Bronchial epithelial cell (primary cell): ENCODE measurements at regions not wholly inside any gene's neighbourhood (a gene's known extent, or its start where the extent isn't known, plus 50 kb on each side); places are given as distances from the start of the nearest gene placed in this dataset.

Source experiments
- DNase-seq: peaks from one replicate; pipeline ENCODE4 v3.0.0-alpha.2; 2010; ENCODE audit warnings: low read depth
- FAIRE-seq: peaks from 2 replicates; lab custom pipeline; 2011; peaks lifted over from hg19 to GRCh38; lab: Jason Lieb, UNC
- H3K27me3 ChIP-seq: 2 replicates; pipeline ENCODE4 v1.5.1; 2011; ENCODE audit warnings: low read length; ENCODE audit not compliant: control insufficient read depth, insufficient read depth
- H3K36me3 ChIP-seq: 2 replicates; pipeline ENCODE4 v1.5.1; 2011; ENCODE audit warnings: low read length; ENCODE audit not compliant: control insufficient read depth, insufficient read depth
- H3K4me3 ChIP-seq: 2 replicates; pipeline ENCODE4 v1.5.1; 2011; ENCODE audit warnings: mild to moderate bottlenecking, low read depth, low read length, control low read depth
- CTCF ChIP-seq: IDR thresholded peaks from 2 replicates; pipeline ENCODE4 v1.5.1; 2011; ENCODE audit warnings: mild to moderate bottlenecking, moderate library complexity, low read length, control low read depth, inconsistent platforms; ENCODE audit not compliant: insufficient read depth, severe bottlenecking

- no peak for TF ChIP-seq CTCF
- FAIRE-seq (no peak), DNase-seq (no peak)
- no peaks in the 10 kb centered on the region for H3K36me3 ChIP-seq
- H3K27me3 ChIP-seq, result no peaks in the 10 kb centered on the region
- H3K4me3 ChIP-seq, result no peak overlapping the region
Observed at GRCh38 chr1:216892581-216893160, 169.4 kb upstream of the ESRRG start.

GRCh38 chr1:216890871-216891270 is 167.6 kb upstream of the ESRRG start:
- FAIRE-seq (no peak), DNase-seq (no peak)
- no peak overlapping the region for H3K4me3 ChIP-seq

GRCh38 chr1:216888731-216889130 is 165.5 kb upstream of the ESRRG start:
- Histone ChIP-seq H3K27me3 (no peaks in the 10 kb centered on the region), H3K36me3 (no peaks in the 10 kb centered on the region), H3K4me3 (no peak overlapping the region)
- no peak for TF ChIP-seq CTCF
- DNase-seq, result no peak
- no peak for FAIRE-seq

More at GRCh38 chr1:216890871-216891270, 167.6 kb upstream of the ESRRG start:
- H3K36me3 ChIP-seq, result no peaks in the 10 kb centered on the region
- TF ChIP-seq CTCF, result no peak
- H3K27me3 ChIP-seq, result no peaks in the 10 kb centered on the region

GRCh38 chr1:216887032-216887431 is 163.8 kb upstream of the ESRRG start:
- Histone ChIP-seq H3K36me3 (no peaks in the 10 kb centered on the region), H3K27me3 (no peaks in the 10 kb centered on the region), H3K4me3 (no peak overlapping the region)
- DNase-seq, result no peak
- peak; percentile 58 for FAIRE-seq
- no peak for TF ChIP-seq CTCF

DNA sequence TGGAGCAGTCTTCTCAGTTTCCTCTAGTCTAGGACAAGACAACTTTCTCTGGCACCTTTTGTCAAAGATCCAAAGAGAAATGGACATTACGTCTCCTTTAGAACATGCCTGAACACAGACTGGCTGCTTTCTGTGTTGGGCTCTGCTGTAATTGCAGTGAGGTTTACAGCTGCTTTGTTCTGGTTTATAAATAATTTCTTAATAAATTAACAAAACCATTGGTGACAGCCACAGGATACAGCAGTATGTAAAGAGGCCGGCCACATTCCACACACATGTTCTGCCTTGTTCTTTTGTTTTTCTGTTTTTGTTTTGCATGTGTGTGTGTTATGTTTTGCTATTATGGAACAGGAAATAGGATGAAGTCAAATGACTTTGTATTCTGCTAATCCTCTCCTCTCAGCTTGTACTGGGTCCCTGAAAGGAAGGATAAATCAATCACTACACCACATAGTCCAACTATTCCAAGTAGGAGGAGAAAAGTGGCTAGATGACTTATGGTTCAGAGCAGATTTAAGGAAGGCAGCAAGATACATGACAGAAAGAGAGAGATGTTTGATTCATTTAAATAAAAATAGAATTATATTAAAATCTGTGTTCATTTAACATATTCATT is 161.5 kb upstream of the ESRRG start:
- H3K4me3 ChIP-seq, result no peak overlapping the region
- DNase-seq (peak; percentile 33), FAIRE-seq (no peak)
- no peaks in the 10 kb centered on the region for H3K36me3 ChIP-seq
- no peaks in the 10 kb centered on the region for H3K27me3 ChIP-seq
- TF ChIP-seq CTCF, result no peak

GRCh38 chr1:216883518-216883917 is 160.3 kb upstream of the ESRRG start:
- Histone ChIP-seq H3K36me3 (no peaks in the 10 kb centered on the region), H3K4me3 (no peak overlapping the region), H3K27me3 (no peaks in the 10 kb centered on the region)
- TF ChIP-seq CTCF, result no peak
- FAIRE-seq, result no peak
- DNase-seq, result no peak
